KBM-7 (cell line): ENCODE measurements at regions not wholly inside any gene's neighbourhood (a gene's known extent, or its start where the extent isn't known, plus 50 kb on each side); places are given as distances from the start of the nearest gene placed in this dataset.
"Not testable (repeated sequence)": the region's sequence is repeated elsewhere in the genome, so short reads cannot be mapped to it uniquely, and the experiment has no call there.

Experiments used
- DNase-seq: peaks from one replicate; pipeline ENCODE4 v3.0.0-alpha.2; 2015
- in situ Hi-C: fragments of 300-500 bp; cut with MboI; formaldehyde crosslinking; loops from 2 replicates; pipeline ENCODE4 v1.14.3; 2020; ENCODE audit warnings: low sequenced_read_pairs, low pct_unique_long_range_greater_than_20kb, mixed read lengths

- in situ Hi-C loops, result loop anchor here (25.0 kb wide), 1 partner anchor 582 kb away; no protein-coding TSS in a partner anchor
- DNase-seq, result no peak
These were observed 777.1 kb downstream of the RNF144A start for GRCh38 chr2:7694076-7694985.

- in situ Hi-C loops, result loop anchor here (25.0 kb wide), 1 partner anchor 584 kb away; no protein-coding TSS in a partner anchor
- not testable (repeated sequence) for DNase-seq
These were observed 779.3 kb downstream of the RNF144A start for GRCh38 chr2:7696556-7696955.

- no peak for DNase-seq
These were observed 779.8 kb downstream of the RNF144A start for GRCh38 chr2:7697052-7697451.

GRCh38 chr2:7701791-7702190, 784.6 kb downstream of the RNF144A start:
- no peak for DNase-seq
- in situ Hi-C loops, result no loop called here

More at GRCh38 chr2:7697052-7697451, 779.8 kb downstream of the RNF144A start:
- in situ Hi-C loops, result loop anchor here (25.0 kb wide), 1 partner anchor 585 kb away; no protein-coding TSS in a partner anchor

GRCh38 chr2:7703048-7703447, 785.8 kb downstream of the RNF144A start:
- in situ Hi-C loops, result no loop called here
- no peak for DNase-seq

- no peak for DNase-seq
- in situ Hi-C loops, result no loop called here
These were observed 786.4 kb downstream of the RNF144A start for GRCh38 chr2:7703543-7704144.

GRCh38 chr2:7704296-7704865, 787.2 kb downstream of the RNF144A start:
- no peak for DNase-seq
- in situ Hi-C loops, result no loop called here

GRCh38 chr2:7706791-7707190, 789.6 kb downstream of the RNF144A start:
- in situ Hi-C loops, result no loop called here
- DNase-seq, result no peak

- in situ Hi-C loops, result no loop called here
- no peak for DNase-seq
These were observed 790.5 kb downstream of the RNF144A start for GRCh38 chr2:7707723-7708122.

GRCh38 chr2:7709907-7710306, 792.7 kb downstream of the RNF144A start:
- in situ Hi-C loops, result no loop called here
- DNase-seq, result no peak

- in situ Hi-C loops, result no loop called here
- no peak for DNase-seq
These were observed 794.0 kb downstream of the RNF144A start for GRCh38 chr2:7711167-7711566.

- DNase-seq, result no peak
- in situ Hi-C loops, result no loop called here
These were observed 802.7 kb downstream of the RNF144A start for GRCh38 chr2:7719876-7720275.

GRCh38 chr2:7721413-7721995, 804.3 kb downstream of the RNF144A start:
- in situ Hi-C loops, result no loop called here
- no peak for DNase-seq

- in situ Hi-C loops, result no loop called here
- DNase-seq, result no peak
These were observed 805.1 kb downstream of the RNF144A start for GRCh38 chr2:7722212-7722910.

GRCh38 chr2:7724336-7724735, 807.1 kb downstream of the RNF144A start:
- no peak for DNase-seq

GRCh38 chr2:7725171-7725849, 808.1 kb downstream of the RNF144A start:
- no peak for DNase-seq
- in situ Hi-C loops, result no loop called here

More at GRCh38 chr2:7724336-7724735, 807.1 kb downstream of the RNF144A start:
- in situ Hi-C loops, result no loop called here

- no peak for DNase-seq
- in situ Hi-C loops, result no loop called here
These were observed 808.6 kb downstream of the RNF144A start for GRCh38 chr2:7725850-7726242.

- no peak for DNase-seq
- in situ Hi-C loops, result no loop called here
These were observed 809.8 kb downstream of the RNF144A start for GRCh38 chr2:7726989-7727388.

GRCh38 chr2:7728388-7728787, 811.2 kb downstream of the RNF144A start:
- DNase-seq, result no peak
- in situ Hi-C loops, result no loop called here
